H9 (cell line): ENCODE measurements at regions not wholly inside any gene's neighbourhood (a gene's known extent, or its start where the extent isn't known, plus 50 kb on each side); places are given as distances from the start of the nearest gene placed in this dataset.

Source experiments
- DNase-seq: peaks from one replicate; pipeline ENCODE4 v3.0.0-alpha.2; 2017
- H2AFZ ChIP-seq: one replicate; pipeline ENCODE4 v1.6.1; 2013; ENCODE audit warnings: mild to moderate bottlenecking, low read length, control low read depth, moderate library complexity
- H2AK5ac ChIP-seq: 2 replicates; pipeline ENCODE4 v1.6.1; 2013; ENCODE audit warnings: low read length, control low read depth, mixed read lengths; ENCODE audit not compliant: insufficient read length
- H2BK120ac ChIP-seq: one replicate; pipeline ENCODE4 v1.6.1; 2013; ENCODE audit warnings: low read depth, mild to moderate bottlenecking, low read length, control low read depth, inconsistent platforms; ENCODE audit not compliant: poor library complexity, severe bottlenecking
- H2BK12ac ChIP-seq: 2 replicates; pipeline ENCODE4 v1.6.1; 2013; ENCODE audit warnings: low read length, control low read depth, mixed read lengths, low read depth; ENCODE audit not compliant: insufficient read length
- H2BK15ac ChIP-seq: 2 replicates; pipeline ENCODE4 v1.6.1; 2013; ENCODE audit warnings: low read depth, low read length, control low read depth
- H2BK20ac ChIP-seq: one replicate; pipeline ENCODE4 v1.6.1; 2013; ENCODE audit warnings: low read depth, mild to moderate bottlenecking, low read length, control low read depth, inconsistent platforms; ENCODE audit not compliant: poor library complexity, severe bottlenecking
- H2BK5ac ChIP-seq: 2 replicates; pipeline ENCODE4 v1.6.1; 2013; ENCODE audit warnings: low read length, control low read depth, mixed read lengths; ENCODE audit not compliant: insufficient read length
- H3K14ac ChIP-seq: 2 replicates; pipeline ENCODE4 v1.6.1; 2013; ENCODE audit warnings: low read length, control low read depth; ENCODE audit not compliant: insufficient read depth
- H3K18ac ChIP-seq: 2 replicates; pipeline ENCODE4 v1.6.1; 2013; ENCODE audit warnings: low read depth, mild to moderate bottlenecking, mixed read lengths, low read length, control low read depth; ENCODE audit not compliant: insufficient read length
- H3K23ac ChIP-seq: 2 replicates; pipeline ENCODE4 v1.6.1; 2013; ENCODE audit warnings: low read length, control low read depth, mixed read lengths, low read depth; ENCODE audit not compliant: insufficient read length
- H3K23me2 ChIP-seq: 2 replicates; pipeline ENCODE4 v1.6.1; 2013; ENCODE audit warnings: low read depth, mild to moderate bottlenecking, mixed read lengths, low read length, control low read depth; ENCODE audit not compliant: insufficient read length, poor library complexity, severe bottlenecking
- H3K27ac ChIP-seq: 2 replicates; pipeline ENCODE4 v1.5.1; 2013; ENCODE audit warnings: low read length, control low read depth, mixed read lengths, low read depth; ENCODE audit not compliant: insufficient read length
- H3K27me3 ChIP-seq: 2 replicates; pipeline ENCODE4 v1.6.1; 2013; ENCODE audit warnings: low read length, control low read depth, inconsistent platforms; ENCODE audit not compliant: insufficient read depth
- H3K4ac ChIP-seq: 2 replicates; pipeline ENCODE4 v1.6.1; 2013; ENCODE audit warnings: low read depth, mild to moderate bottlenecking, control low read depth, inconsistent platforms, low read length, moderate library complexity
- H3K4me1 ChIP-seq: 2 replicates; pipeline ENCODE4 v1.6.1; 2013; ENCODE audit warnings: low read length, control low read depth, inconsistent platforms; ENCODE audit not compliant: insufficient read depth
- H3K4me2 ChIP-seq: 2 replicates; pipeline ENCODE4 v1.6.1; 2013; ENCODE audit warnings: low read length, control low read depth, mixed read lengths; ENCODE audit not compliant: insufficient read length, insufficient read depth
- H3K56ac ChIP-seq: 2 replicates; pipeline ENCODE4 v1.6.1; 2013; ENCODE audit warnings: low read depth, mild to moderate bottlenecking, mixed read lengths, low read length, control low read depth; ENCODE audit not compliant: insufficient read length
- H3K79me1 ChIP-seq: 2 replicates; pipeline ENCODE4 v1.6.1; 2013; ENCODE audit warnings: low read depth, mild to moderate bottlenecking, moderate library complexity, low read length, control low read depth, inconsistent platforms; ENCODE audit not compliant: insufficient read depth, poor library complexity, severe bottlenecking
- H3K79me2 ChIP-seq: 2 replicates; pipeline ENCODE4 v1.6.1; 2013; ENCODE audit warnings: low read length, control low read depth, inconsistent platforms; ENCODE audit not compliant: insufficient read depth
- H3K9ac ChIP-seq: 2 replicates; pipeline ENCODE4 v1.6.1; 2013; ENCODE audit warnings: low read length, control low read depth, mixed read lengths; ENCODE audit not compliant: insufficient read length; ENCODE audit errors: extremely low read depth
- H3K9me3 ChIP-seq: one replicate; pipeline ENCODE4 v1.6.1; 2013; ENCODE audit warnings: low read depth, low read length, inconsistent platforms; ENCODE audit not compliant: control insufficient read depth
- H3T11ph ChIP-seq: one replicate; pipeline ENCODE4 v1.6.1; 2013; ENCODE audit warnings: mild to moderate bottlenecking, low read length, control low read depth, inconsistent platforms
- H4K20me1 ChIP-seq: one replicate; pipeline ENCODE4 v1.6.1; 2013; ENCODE audit not compliant: control insufficient read depth, insufficient read length, insufficient read depth
- H4K5ac ChIP-seq: 2 replicates; pipeline ENCODE4 v1.6.1; 2013; ENCODE audit warnings: low read depth, mild to moderate bottlenecking, mixed read lengths, low read length, control low read depth; ENCODE audit not compliant: insufficient read length
- H4K8ac ChIP-seq: replicated peaks from 2 replicates; pipeline ENCODE4 v1.6.1; 2013; ENCODE audit warnings: low read length, control low read depth, mixed read lengths, low read depth; ENCODE audit not compliant: insufficient read length
- H4K91ac ChIP-seq: 2 replicates; pipeline ENCODE4 v1.6.1; 2013; ENCODE audit warnings: low read depth, mild to moderate bottlenecking, moderate library complexity, mixed read lengths, low read length, control low read depth; ENCODE audit not compliant: insufficient read length
- H3K27ac Mint-ChIP-seq, 3 experiments: 2 replicates in 2 of 3; 3 replicates in 1 of 3; pipeline ENCODE4 v1.8.0; 2020 to 2021; ENCODE audit warnings: mixed read lengths in 3 of 3, mild to moderate bottlenecking in 1 of 3, moderate library complexity in 1 of 3
- H3K27me3 Mint-ChIP-seq: 2 replicates; pipeline ENCODE4 v1.8.0; 2021; ENCODE audit warnings: low read depth, mild to moderate bottlenecking, moderate library complexity, mixed read lengths
- H3K36me3 Mint-ChIP-seq, 3 experiments: 2 replicates in 2 of 3; 3 replicates in 1 of 3; pipeline ENCODE4 v1.8.0; 2020 to 2021; ENCODE audit warnings: low read depth in 3 of 3, mixed read lengths in 3 of 3; ENCODE audit not compliant: insufficient read depth in 1 of 3
- H3K4me1 Mint-ChIP-seq, 2 experiments: 2 replicates each; pipeline ENCODE4 v1.8.0; 2020; ENCODE audit warnings: mixed read lengths in 2 of 2
- H3K4me3 Mint-ChIP-seq, 2 experiments: 2 replicates in 1 of 2; 3 replicates in 1 of 2; pipeline ENCODE4 v1.8.0; 2020 to 2021; ENCODE audit warnings: mild to moderate bottlenecking in 2 of 2, mixed read lengths in 2 of 2, moderate library complexity in 1 of 2
- H3K9me3 Mint-ChIP-seq, 2 experiments: 2 replicates in 1 of 2; 3 replicates in 1 of 2; pipeline ENCODE4 v1.8.0; 2020; ENCODE audit warnings: mild to moderate bottlenecking in 2 of 2, mixed read lengths in 2 of 2, moderate library complexity in 1 of 2
- WGBS: extraction: QIAGEN DNeasy Blood & Tissue Kit; methylation state at CpG from one replicate; pipeline ENCODE4 v1.1.7; 2013; ENCODE audit warnings: missing lambda C conversion rate, low lambda C conversion rate, mixed read lengths; ENCODE audit not compliant: insufficient read length; ENCODE audit errors: extremely low coverage; 5-methylcytosine and 5-hydroxymethylcytosine counted together
- TF ChIP-seq, protein P1 (sequence below): fragments of 200-600 bp; sonication (generic); conservative IDR thresholded peaks from 3 replicates; pipeline ENCODE4 v1.8.0; 2021; ENCODE audit warnings: antibody characterized with exemption, mild to moderate bottlenecking

DNA sequence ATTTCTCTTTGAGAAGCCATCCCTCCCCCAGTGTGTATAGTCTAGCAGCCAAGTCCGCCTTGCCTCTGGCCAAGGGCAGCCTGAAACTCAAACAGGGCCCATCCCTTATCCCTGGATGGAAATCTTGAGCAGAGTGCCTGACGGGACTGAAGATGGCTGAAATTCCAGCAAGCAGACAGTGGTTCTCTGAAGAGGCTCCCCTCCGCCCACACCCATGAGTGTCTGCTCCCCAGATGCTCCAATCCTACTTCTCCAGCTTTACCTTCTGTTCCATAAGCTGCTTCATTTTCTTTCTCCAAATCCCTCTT is 396.2 kb downstream of the NUAK1 start:
- H3K9me3 Mint-ChIP-seq, result no peaks in the 10 kb centered on the region
- no peak overlapping the region for H3K4me2 ChIP-seq
- TF ChIP-seq, protein P1, sequence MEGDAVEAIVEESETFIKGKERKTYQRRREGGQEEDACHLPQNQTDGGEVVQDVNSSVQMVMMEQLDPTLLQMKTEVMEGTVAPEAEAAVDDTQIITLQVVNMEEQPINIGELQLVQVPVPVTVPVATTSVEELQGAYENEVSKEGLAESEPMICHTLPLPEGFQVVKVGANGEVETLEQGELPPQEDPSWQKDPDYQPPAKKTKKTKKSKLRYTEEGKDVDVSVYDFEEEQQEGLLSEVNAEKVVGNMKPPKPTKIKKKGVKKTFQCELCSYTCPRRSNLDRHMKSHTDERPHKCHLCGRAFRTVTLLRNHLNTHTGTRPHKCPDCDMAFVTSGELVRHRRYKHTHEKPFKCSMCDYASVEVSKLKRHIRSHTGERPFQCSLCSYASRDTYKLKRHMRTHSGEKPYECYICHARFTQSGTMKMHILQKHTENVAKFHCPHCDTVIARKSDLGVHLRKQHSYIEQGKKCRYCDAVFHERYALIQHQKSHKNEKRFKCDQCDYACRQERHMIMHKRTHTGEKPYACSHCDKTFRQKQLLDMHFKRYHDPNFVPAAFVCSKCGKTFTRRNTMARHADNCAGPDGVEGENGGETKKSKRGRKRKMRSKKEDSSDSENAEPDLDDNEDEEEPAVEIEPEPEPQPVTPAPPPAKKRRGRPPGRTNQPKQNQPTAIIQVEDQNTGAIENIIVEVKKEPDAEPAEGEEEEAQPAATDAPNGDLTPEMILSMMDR, result no peak

More for the DNA sequence above, 396.2 kb downstream of the NUAK1 start:
- no peak for DNase-seq
- Mint-ChIP-seq H3K4me1 (peaks cover 27 to 28% of the 10 kb centered on the region in 2 experiments), H3K27ac (peak overlapping the region in 1 of 3 experiments; percentile 69; a peak in 1 of 7 replicates), H3K27me3 (peaks cover 4% of the 10 kb centered on the region), H3K36me3 (no peaks in the 10 kb centered on the region), H3K4me3 (no peak overlapping the region)
- no peak overlapping the region for H3K9ac ChIP-seq
- H3K79me1 ChIP-seq, result no peaks in the 10 kb centered on the region
- H2BK15ac ChIP-seq, result no peak overlapping the region
- H3K27ac ChIP-seq, result no peak overlapping the region
- no peak overlapping the region for H2AFZ ChIP-seq
- H3K4me1 ChIP-seq, result peaks cover 17% of the 10 kb centered on the region
- no peak overlapping the region for H2BK12ac ChIP-seq
- no peak overlapping the region for H2BK120ac ChIP-seq
- whole genome bisulfite sequencing, result no CpG with 5 or more reads among the region's 3 CpGs
- no peaks in the 10 kb centered on the region for H3K79me2 ChIP-seq
- no peak overlapping the region for H3K56ac ChIP-seq
- H3K14ac ChIP-seq, result no peak overlapping the region
- H2BK5ac ChIP-seq, result no peak overlapping the region
- no peak overlapping the region for H2BK20ac ChIP-seq
- H4K20me1 ChIP-seq, result no peaks in the 10 kb centered on the region
- H3K9me3 ChIP-seq, result no peaks in the 10 kb centered on the region
- H2AK5ac ChIP-seq, result no peak overlapping the region
- H3K23me2 ChIP-seq, result no peaks in the 10 kb centered on the region
- no peak overlapping the region for H3K4ac ChIP-seq
- no peak overlapping the region for H4K91ac ChIP-seq
- no peak overlapping the region for H4K8ac ChIP-seq
- no peaks in the 10 kb centered on the region for H3K27me3 ChIP-seq
- H3K18ac ChIP-seq, result no peak overlapping the region
- H4K5ac ChIP-seq, result no peak overlapping the region
- H3T11ph ChIP-seq, result no peak overlapping the region
- H3K23ac ChIP-seq, result no peak overlapping the region
